ACC112 (cell line): ENCODE measurements at regions not wholly inside any gene's neighbourhood (a gene's known extent, or its start where the extent isn't known, plus 50 kb on each side); places are given as distances from the start of the nearest gene placed in this dataset.
"Not testable (repeated sequence)": the region's sequence is repeated elsewhere in the genome, so short reads cannot be mapped to it uniquely, and the experiment has no call there.

Experiments used
- H2AFZ ChIP-seq: fragments of 200-600 bp; sonication (generic); one replicate; pipeline ENCODE4 v1.6.0; 2017; ENCODE audit warnings: antibody characterized with exemption, low read length; ENCODE audit not compliant: unreplicated experiment
- H3K27ac ChIP-seq: fragments of 200-600 bp; sonication (generic); 2 replicates; pipeline ENCODE4 v1.5.1; 2014; ENCODE audit warnings: low read depth, mild to moderate bottlenecking, antibody characterized with exemption, low read length, moderate library complexity
- H3K27me3 ChIP-seq: fragments of 200-600 bp; sonication (generic); 2 replicates; pipeline ENCODE4 v1.6.1; 2014; ENCODE audit warnings: mild to moderate bottlenecking, antibody characterized with exemption, low read length, moderate library complexity, mixed read lengths; ENCODE audit not compliant: insufficient read depth
- H3K36me3 ChIP-seq: fragments of 200-600 bp; sonication (generic); 2 replicates; pipeline ENCODE4 v1.6.1; 2016; ENCODE audit warnings: mild to moderate bottlenecking, antibody characterized with exemption, low read length, moderate library complexity, mixed read lengths; ENCODE audit not compliant: insufficient read depth
- H3K4me1 ChIP-seq: fragments of 200-600 bp; sonication (generic); one replicate; pipeline ENCODE4 v1.6.1; 2016; ENCODE audit warnings: low read length, mixed read lengths; ENCODE audit not compliant: insufficient read depth, unreplicated experiment, control insufficient read depth
- H3K4me3 ChIP-seq: fragments of 200-600 bp; sonication (generic); 2 replicates; pipeline ENCODE4 v1.5.1; 2014; ENCODE audit warnings: mild to moderate bottlenecking, low read depth, low read length
- H3K79me2 ChIP-seq: fragments of 200-600 bp; sonication (generic); one replicate; pipeline ENCODE4 v1.6.0; 2016; ENCODE audit warnings: low read length; ENCODE audit not compliant: control insufficient read depth, unreplicated experiment, insufficient read depth

DNA sequence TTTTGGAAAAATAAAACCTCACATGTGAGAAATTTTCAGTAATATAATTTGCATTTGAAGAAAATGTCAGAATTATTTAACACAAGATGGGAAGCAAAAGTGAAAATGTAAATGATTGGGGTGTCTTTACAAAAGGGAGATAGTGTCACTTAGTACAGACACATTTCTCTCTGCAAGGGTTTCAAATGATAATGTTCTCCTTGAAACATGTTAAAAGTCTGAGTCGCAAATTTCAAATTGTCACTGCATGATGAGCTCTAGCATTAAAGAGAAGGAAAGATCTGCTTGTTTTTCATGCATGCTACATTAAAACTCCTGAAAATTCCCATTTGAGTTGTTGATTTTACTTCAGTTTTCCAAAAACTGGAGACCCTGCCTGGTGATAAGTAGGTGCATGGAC lies 122.0 kb upstream of the LDB2 start:
- H3K4me3 ChIP-seq = no peak overlapping the region
- H2AFZ ChIP-seq = no peak overlapping the region
- peaks cover 5% of the 10 kb centered on the region for H3K4me1 ChIP-seq
- H3K79me2 ChIP-seq = no peaks in the 10 kb centered on the region
- no peak overlapping the region for H3K27ac ChIP-seq
- no peaks in the 10 kb centered on the region for H3K27me3 ChIP-seq
- H3K36me3 ChIP-seq = no peaks in the 10 kb centered on the region

DNA sequence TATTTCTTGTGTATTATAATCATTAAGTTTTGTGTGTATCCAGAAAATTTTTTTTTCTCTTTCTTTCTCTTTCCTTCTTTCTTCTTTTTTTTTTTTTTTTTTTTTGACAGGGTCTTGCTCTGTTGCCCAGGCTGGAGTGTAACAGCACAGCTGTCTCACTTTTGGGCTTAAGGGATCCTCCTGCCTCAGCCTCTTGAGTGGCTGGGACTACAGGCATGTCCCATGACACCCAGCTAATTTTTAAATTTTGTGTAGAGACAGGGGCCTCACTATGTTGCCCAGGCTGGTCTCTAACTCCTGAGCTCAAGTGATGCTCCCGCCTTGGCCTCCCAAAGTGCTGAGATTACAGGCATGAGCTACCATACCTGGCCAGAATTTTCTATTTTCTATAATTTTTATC lies 120.2 kb upstream of the LDB2 start:
- H2AFZ ChIP-seq, H3K4me1 ChIP-seq, H3K27ac ChIP-seq, H3K27me3 ChIP-seq, H3K36me3 ChIP-seq, H3K4me3 ChIP-seq, H3K79me2 ChIP-seq: not testable (repeated sequence)

DNA sequence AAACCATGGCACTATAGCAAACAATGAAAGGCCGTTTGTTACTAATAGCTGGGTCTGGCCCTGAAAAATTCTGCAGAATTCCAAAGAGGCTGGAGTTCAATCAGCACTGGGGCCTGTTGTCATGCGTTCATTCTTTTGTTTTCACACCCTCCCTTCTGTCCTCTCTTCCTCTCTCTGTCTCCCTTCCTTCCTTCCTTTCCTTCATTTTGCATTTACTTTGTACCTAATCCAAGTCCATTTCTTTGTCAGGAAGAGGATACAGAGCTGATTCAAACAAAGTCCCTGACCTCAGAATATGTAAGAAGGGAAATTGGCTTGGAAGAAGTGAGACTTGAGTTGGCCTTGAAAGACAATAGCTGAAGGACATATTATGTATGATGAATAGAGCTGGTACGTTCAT lies 119.6 kb upstream of the LDB2 start:
- Histone ChIP-seq H2AFZ (peak overlapping the region; percentile 66), H3K27me3 (no peaks in the 10 kb centered on the region), H3K36me3 (no peaks in the 10 kb centered on the region), H3K27ac (no peak overlapping the region), H3K4me3 (no peak overlapping the region), H3K79me2 (no peaks in the 10 kb centered on the region), H3K4me1 (no peaks in the 10 kb centered on the region)

DNA sequence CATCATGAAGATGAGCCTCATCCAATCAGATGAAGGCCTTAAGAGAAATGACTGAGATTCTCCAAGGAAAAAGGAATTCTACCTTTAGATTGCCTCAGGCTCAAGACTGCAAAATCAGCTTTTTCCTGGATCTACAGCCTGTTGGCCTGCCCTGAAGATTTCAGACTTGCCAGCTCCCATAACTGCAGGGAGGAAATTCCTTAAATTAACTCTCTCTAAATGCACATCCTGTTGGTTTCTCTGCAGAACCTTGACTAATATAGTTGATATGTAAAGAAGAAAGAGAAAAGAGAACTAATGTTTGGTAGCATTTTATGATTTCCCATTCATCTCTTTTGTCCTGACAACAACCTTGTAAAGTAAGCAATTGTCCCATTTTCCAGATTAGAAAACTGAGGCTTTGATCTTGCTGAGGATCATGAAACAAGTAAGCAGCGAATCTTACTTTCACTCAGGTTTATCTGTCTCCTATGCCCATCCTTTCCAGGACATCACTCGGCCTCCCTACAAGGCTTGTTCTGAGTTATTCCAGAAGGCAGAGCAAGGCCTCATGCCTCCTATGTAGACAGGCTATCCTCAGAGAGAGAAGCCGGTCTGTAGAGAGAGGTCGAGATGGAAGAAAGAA lies 115.0 kb upstream of the LDB2 start:
- H3K27me3 ChIP-seq = no peaks in the 10 kb centered on the region
- no peak overlapping the region for H2AFZ ChIP-seq
- no peaks in the 10 kb centered on the region for H3K79me2 ChIP-seq
- H3K4me3 ChIP-seq = no peak overlapping the region
- no peaks in the 10 kb centered on the region for H3K36me3 ChIP-seq
- no peaks in the 10 kb centered on the region for H3K4me1 ChIP-seq
- no peak overlapping the region for H3K27ac ChIP-seq

DNA sequence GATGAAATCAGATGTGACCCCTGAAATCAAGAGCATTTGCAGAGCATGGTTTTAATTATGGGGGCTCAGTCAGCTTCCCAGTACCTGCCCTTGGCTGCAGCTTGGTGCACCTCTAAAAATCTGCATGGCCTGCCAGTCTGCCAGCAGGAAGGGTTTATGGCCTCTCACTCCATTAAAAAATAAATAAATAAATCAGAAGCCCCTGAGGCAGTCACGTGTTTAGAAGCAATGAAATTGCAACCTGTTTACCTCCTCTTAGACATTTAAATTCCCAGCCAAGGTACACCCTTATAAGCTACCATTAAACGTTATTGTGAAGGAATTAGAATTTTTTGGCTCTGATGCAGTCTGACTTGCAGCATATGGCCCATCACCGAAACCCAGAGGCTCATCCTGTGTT lies 114.0 kb upstream of the LDB2 start:
- no peak overlapping the region for H2AFZ ChIP-seq
- no peaks in the 10 kb centered on the region for H3K79me2 ChIP-seq
- no peaks in the 10 kb centered on the region for H3K27me3 ChIP-seq
- no peak overlapping the region for H3K4me3 ChIP-seq
- H3K36me3 ChIP-seq = no peaks in the 10 kb centered on the region
- H3K4me1 ChIP-seq = no peaks in the 10 kb centered on the region
- H3K27ac ChIP-seq = no peak overlapping the region

DNA sequence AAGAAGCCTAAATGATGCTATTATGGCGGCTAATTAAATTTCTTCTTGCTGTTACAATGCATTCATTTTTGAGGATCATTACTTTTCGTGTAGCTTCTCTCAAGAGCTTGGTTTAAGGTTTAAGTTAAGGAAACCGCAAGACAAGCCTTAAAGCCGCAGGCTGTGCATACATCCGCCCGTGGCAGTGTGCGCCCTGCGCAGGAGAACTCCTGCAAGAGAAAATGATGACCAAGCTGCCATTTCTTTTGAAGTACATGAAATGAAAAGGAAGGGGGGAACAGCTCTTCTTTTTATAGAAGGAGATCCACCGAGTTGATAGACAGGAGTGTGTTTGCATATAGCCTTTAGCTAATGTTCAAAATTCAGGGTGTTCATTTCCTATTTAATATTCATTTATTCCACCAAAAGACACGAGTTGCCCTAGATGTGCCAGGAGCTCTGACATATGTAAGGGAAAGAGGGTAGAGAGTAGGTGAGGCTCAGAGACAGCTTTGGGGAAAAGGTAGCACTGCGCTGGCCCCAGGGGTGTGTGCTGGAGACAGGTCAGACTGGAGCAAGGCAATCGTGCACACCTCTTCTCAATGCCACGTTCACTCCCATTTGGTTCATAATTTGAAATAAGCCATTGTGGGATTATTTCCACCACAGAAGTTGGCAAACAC lies 112.1 kb upstream of the LDB2 start:
- Histone ChIP-seq H3K4me1 (no peaks in the 10 kb centered on the region), H2AFZ (no peak overlapping the region), H3K79me2 (no peaks in the 10 kb centered on the region), H3K4me3 (no peak overlapping the region), H3K27me3 (no peaks in the 10 kb centered on the region), H3K27ac (no peak overlapping the region), H3K36me3 (no peaks in the 10 kb centered on the region)

DNA sequence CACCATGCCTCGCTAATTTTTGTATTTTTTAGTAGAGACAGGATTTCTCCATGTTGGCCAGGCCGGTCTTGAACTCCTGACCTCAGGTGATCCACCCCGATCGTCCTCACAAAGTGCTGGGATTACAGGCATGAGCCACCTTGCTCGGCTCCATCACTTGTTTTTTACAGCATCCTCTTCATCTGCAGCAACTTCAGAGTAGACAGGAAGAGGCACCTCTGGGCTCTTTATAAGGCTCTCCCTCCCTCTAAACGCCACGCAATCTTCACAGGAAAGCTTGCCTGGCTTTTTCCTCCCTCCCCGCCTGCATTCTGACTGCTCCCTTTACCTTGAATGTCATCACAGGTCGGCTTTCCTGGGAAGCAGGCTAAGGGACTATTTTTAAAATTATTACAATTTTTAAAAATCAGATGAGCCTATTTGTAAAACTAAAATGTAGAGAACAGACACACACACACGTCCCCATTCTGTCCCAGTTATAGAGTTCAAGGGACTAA lies 111.5 kb upstream of the LDB2 start:
- no peaks in the 10 kb centered on the region for H3K27me3 ChIP-seq
- no peaks in the 10 kb centered on the region for H3K4me1 ChIP-seq
- no peaks in the 10 kb centered on the region for H3K36me3 ChIP-seq
- H3K79me2 ChIP-seq = no peaks in the 10 kb centered on the region
- no peak overlapping the region for H2AFZ ChIP-seq
- H3K4me3 ChIP-seq = no peak overlapping the region
- no peak overlapping the region for H3K27ac ChIP-seq

DNA sequence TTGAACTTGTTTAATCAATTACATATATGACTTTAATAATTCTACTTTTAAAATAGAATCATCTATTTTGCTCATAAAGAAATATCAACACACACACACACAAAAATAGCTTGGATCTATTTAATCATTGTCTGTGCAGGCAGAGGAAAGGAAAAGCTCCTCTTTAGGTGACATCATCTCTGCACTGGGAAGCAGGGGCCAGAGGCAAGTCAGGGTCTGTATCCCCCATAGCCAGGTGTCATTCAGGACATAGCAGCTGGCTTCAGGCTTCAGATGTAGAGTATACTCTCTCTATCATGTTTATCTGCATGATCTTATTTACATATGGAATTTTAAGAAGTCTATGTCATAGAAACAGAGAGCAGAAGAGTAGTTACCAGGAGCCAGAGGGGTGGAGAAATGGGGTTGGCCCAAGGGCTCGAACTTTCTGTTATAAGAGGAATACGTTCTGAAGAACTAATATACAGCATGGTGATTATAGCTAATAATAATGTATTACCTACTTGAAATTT lies 110.4 kb upstream of the LDB2 start:
- Histone ChIP-seq H3K36me3 (no peaks in the 10 kb centered on the region), H3K27ac (no peak overlapping the region), H3K4me1 (no peaks in the 10 kb centered on the region), H3K79me2 (no peaks in the 10 kb centered on the region), H2AFZ (no peak overlapping the region), H3K27me3 (no peaks in the 10 kb centered on the region), H3K4me3 (no peak overlapping the region)

DNA sequence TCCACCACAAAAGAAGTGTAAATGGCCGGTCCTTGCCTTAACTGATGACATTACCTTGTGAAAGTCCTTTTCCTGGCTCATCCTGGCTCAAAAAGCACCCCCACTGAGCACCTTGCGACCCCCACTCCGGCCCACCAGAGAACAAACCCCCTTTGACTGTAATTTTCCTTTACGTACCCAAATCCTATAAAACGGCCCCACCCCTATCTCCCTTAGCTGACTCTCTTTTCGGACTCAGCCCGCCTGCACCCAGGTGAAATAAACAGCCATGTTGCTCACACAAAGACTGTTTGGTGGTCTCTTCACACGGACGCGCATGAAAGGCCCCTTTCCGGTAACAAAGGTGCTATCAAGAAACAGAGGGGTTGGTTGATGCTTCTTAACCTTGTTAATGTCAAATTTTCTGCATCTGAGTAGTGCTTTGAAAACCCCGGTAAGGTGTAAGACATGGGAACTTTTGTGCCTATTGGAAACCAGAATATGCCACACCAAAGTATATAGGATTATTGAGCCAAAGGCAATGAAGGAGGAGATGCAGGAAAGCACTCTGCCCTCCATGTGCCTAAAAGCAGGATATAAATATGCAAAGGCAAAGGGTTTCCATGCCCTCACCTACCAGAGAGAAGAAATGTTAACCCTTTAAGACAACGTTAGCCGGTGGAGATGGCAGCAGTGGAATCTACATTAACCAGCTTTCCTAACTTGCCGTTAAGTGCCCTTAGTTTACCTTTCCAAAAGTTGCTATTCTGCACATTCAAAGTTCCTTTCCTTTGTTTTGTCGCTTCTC lies 105.4 kb upstream of the LDB2 start:
- H3K27ac ChIP-seq, H3K4me1 ChIP-seq, H3K4me3 ChIP-seq, H3K36me3 ChIP-seq, H3K27me3 ChIP-seq, H3K79me2 ChIP-seq, H2AFZ ChIP-seq: not testable (repeated sequence)

DNA sequence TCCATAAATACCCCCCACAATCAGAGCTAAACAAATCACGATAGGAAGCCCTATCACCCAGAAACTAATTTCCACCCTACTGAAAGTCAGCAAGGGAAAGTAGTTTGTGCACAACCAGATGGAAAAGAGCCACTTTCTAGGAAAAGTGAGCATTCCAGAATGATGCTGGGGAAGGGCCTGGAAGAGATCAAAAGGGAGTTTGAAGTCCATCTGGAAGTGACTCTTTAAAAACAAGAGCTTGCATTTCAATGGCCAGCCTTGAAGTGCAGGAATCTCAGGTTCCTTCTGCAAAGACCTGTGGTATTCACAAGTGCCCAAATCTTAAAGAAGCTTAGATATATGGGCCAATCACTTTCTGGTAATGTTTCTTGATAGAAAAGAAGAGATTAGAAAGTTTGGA lies 97.0 kb upstream of the LDB2 start:
- Histone ChIP-seq H3K79me2 (no peaks in the 10 kb centered on the region), H3K27me3 (no peaks in the 10 kb centered on the region), H3K27ac (no peak overlapping the region), H3K4me3 (no peak overlapping the region), H3K36me3 (no peaks in the 10 kb centered on the region), H2AFZ (no peak overlapping the region), H3K4me1 (no peaks in the 10 kb centered on the region)
